ENCODE measurements at regions not wholly inside any gene's neighbourhood (a gene's known extent, or its start where the extent isn't known, plus 50 kb on each side); places are given as distances from the start of the nearest gene placed in this dataset.

DNA sequence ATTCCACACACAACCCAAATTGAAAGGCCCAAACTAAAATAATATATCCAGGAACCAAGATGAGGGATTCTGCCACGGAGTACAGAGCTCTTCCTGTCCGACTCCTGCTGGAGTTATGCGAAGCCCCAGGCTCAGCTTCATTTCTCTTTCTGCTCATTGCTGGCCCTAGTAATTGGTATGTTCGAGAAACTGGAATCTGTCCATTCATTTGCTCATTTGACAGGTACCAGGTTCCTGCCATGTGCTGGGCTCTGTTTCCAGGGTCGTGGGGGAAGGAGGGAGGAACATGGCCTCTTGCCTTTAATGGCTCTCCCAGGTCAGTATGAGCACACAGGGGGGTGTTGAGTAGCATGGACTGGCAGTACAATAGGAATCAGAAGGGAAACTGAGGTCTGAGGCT lies 179.2 kb upstream of the SHH start:
- Histone ChIP-seq H3K9ac (ENCODE audit: low read length) (no peak overlapping the region), H3K36me3 (replicated peaks in 1 of 2; ENCODE audit: control extremely low read depth in 1 of 2, control insufficient read depth in 1 of 2, extremely low read depth in 1 of 2, insufficient read depth in 2 of 2, low read length in 1 of 2) (no peaks in the 10 kb centered on the region), H3K9me3 (ENCODE audit: control extremely low read depth in 1 of 3, control insufficient read depth in 2 of 3, insufficient read depth in 1 of 3, low read length in 2 of 3) (peaks cover 0 to 25% (median 0%) of the 10 kb centered on the region in 3 donors), H3K27me3 (replicated peaks in 1 of 4; ENCODE audit: control extremely low read depth in 1 of 4, control insufficient read depth in 3 of 4, insufficient read depth in 4 of 4, low read length in 3 of 4) (no peaks in the 10 kb centered on the region), H4K20me1 (ENCODE audit: control insufficient read depth, insufficient read depth, low read length, poor library complexity, severe bottlenecking) (no peaks in the 10 kb centered on the region), H3K79me2 (ENCODE audit: control insufficient read depth, insufficient read depth, low read length) (no peaks in the 10 kb centered on the region), H3K4me2 (replicated peaks; ENCODE audit: low read depth, low read length, poor library complexity, severe bottlenecking) (no peak overlapping the region), H3K4me1 (ENCODE audit: control insufficient read depth in 2 of 2, insufficient read depth in 2 of 2, low read length in 2 of 2) (peaks cover 0 to 5% of the 10 kb centered on the region in 2 donors), H3K4me3 (ENCODE audit: control extremely low read depth in 1 of 5, extremely low read depth in 1 of 5, insufficient read depth in 1 of 5, low read depth in 2 of 5, low read length in 4 of 5) (no peak overlapping the region), H3K27ac (ENCODE audit: low read length in 2 of 2) (no peak overlapping the region), H2AFZ (ENCODE audit: insufficient read depth, low read depth, low read length, poor library complexity, severe bottlenecking) (no peak overlapping the region)
- ChIA-PET POLR2A (no interaction called here), CTCF (no interaction called here)
- H3K27ac Mint-ChIP-seq: no peak overlapping the region
- peaks cover 3% of the 10 kb centered on the region for H3K27me3 Mint-ChIP-seq
- TF ChIP-seq CTCF (IDR thresholded peaks at IDR 0.05): no peak
- TF ChIP-seq EZH2 (IDR thresholded peaks at IDR 0.05; ENCODE audit: borderline replicate concordance, insufficient read depth, low read depth, low read length, poor library complexity, severe bottlenecking): no peak
- no peaks in the 10 kb centered on the region for H3K9me3 Mint-ChIP-seq (ENCODE audit: insufficient read depth)
- ATAC-seq (ENCODE audit: low read depth) (no peak), DNase-seq (no peak)
- 84% methylated on average over 5 of the region's 5 CpGs for WGBS (ENCODE audit: insufficient coverage)
- H3K4me1 Mint-ChIP-seq: peaks cover 5% of the 10 kb centered on the region
- intact Hi-C loops (cut with micrococcal nuclease): no loop called here
- no peak overlapping the region for H3K4me3 Mint-ChIP-seq

DNA sequence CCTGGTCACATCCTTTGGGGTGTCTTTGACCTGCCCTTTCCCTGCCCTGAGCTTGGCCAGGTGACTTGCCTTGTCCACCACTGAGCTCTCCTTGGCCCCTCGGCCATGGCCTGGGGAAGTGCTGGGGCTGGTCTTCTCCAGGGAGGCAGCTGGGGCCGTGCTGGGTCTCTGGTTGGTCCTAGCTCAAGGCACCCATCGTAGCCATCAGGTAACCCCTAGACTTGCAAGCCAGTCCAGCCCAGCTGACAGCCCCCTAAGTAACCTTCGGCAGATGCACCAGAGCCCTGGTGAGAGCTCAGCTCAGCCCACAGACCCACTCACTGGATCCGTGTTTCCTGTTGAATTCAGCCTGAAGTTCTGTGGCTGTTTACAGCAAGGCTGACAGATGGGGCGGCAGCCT lies 176.2 kb upstream of the SHH start:
- H3K4me3 Mint-ChIP-seq: no peak overlapping the region
- H3K27me3 Mint-ChIP-seq: no peaks in the 10 kb centered on the region
- Histone ChIP-seq H4K20me1 (ENCODE audit: control insufficient read depth, insufficient read depth, low read length, poor library complexity, severe bottlenecking) (no peaks in the 10 kb centered on the region), H2AFZ (ENCODE audit: insufficient read depth, low read depth, low read length, poor library complexity, severe bottlenecking) (no peak overlapping the region), H3K9me3 (ENCODE audit: control extremely low read depth in 1 of 3, control insufficient read depth in 2 of 3, insufficient read depth in 1 of 3, low read length in 2 of 3) (peaks cover 0 to 22% (median 0%) of the 10 kb centered on the region in 3 donors), H3K27ac (ENCODE audit: low read length in 2 of 2) (no peak overlapping the region), H3K27me3 (replicated peaks in 1 of 4; ENCODE audit: control extremely low read depth in 1 of 4, control insufficient read depth in 3 of 4, insufficient read depth in 4 of 4, low read length in 3 of 4) (no peaks in the 10 kb centered on the region), H3K79me2 (ENCODE audit: control insufficient read depth, insufficient read depth, low read length) (no peaks in the 10 kb centered on the region), H3K4me3 (ENCODE audit: control extremely low read depth in 1 of 5, extremely low read depth in 1 of 5, insufficient read depth in 1 of 5, low read depth in 2 of 5, low read length in 4 of 5) (no peak overlapping the region), H3K4me2 (replicated peaks; ENCODE audit: low read depth, low read length, poor library complexity, severe bottlenecking) (no peak overlapping the region), H3K36me3 (replicated peaks in 1 of 2; ENCODE audit: control extremely low read depth in 1 of 2, control insufficient read depth in 1 of 2, extremely low read depth in 1 of 2, insufficient read depth in 2 of 2, low read length in 1 of 2) (no peaks in the 10 kb centered on the region), H3K4me1 (ENCODE audit: control insufficient read depth in 2 of 2, insufficient read depth in 2 of 2, low read length in 2 of 2) (no peaks in the 10 kb centered on the region), H3K9ac (ENCODE audit: low read length) (no peak overlapping the region)
- POLR2A ChIA-PET: no interaction called here
- CTCF ChIA-PET: no interaction called here
- no peak for ATAC-seq (ENCODE audit: low read depth)
- intact Hi-C loops (cut with micrococcal nuclease): no loop called here
- H3K4me1 Mint-ChIP-seq: no peaks in the 10 kb centered on the region
- no peak overlapping the region for H3K27ac Mint-ChIP-seq
- WGBS (ENCODE audit: insufficient coverage): 88% methylated on average over 6 of the region's 6 CpGs
- no peak for TF ChIP-seq CTCF (IDR thresholded peaks at IDR 0.05)
- no peak for TF ChIP-seq EZH2 (IDR thresholded peaks at IDR 0.05; ENCODE audit: borderline replicate concordance, insufficient read depth, low read depth, low read length, poor library complexity, severe bottlenecking)
- DNase-seq: no peak
- H3K9me3 Mint-ChIP-seq (ENCODE audit: insufficient read depth): no peaks in the 10 kb centered on the region

All from B cell (primary cell).